Panc1 (cell line): ENCODE measurements at regions not wholly inside any gene's neighbourhood (a gene's known extent, or its start where the extent isn't known, plus 50 kb on each side); places are given as distances from the start of the nearest gene placed in this dataset.

Experiments used
- ATAC-seq: fragments of 200-7000 bp; cut with Tn5 transposase; 2 replicates; pipeline ENCODE4 v1.9.1; 2020; ENCODE audit warnings: mild to moderate bottlenecking, moderate library complexity
- BruUV-seq: library from RNA; stranded (reverse); fragments of 400-500 nt; replicated peaks from 2 replicates; lab custom pipeline; 2021; lab: Mats Ljungman, UMichigan
- CTCF ChIA-PET: fragments of 300-600 bp; sonication (Branson Sonifier 250); formaldehyde crosslinking; loops from one replicate; lab custom pipeline; 2022; ENCODE audit warnings: antibody characterized with exemption; lab: Charles Lee
- POLR2A ChIA-PET: fragments of 300-600 bp; sonication (Branson Sonifier 250); formaldehyde crosslinking; loops from one replicate; lab custom pipeline; 2022; ENCODE audit warnings: antibody characterized with exemption; lab: Charles Lee
- DNase-seq: peaks from one replicate; pipeline ENCODE4 v3.0.0-alpha.2; 2010; ENCODE audit warnings: low read depth, low spot score
- H3K27ac ChIP-seq: 2 replicates; pipeline ENCODE4 v1.5.1; 2011; ENCODE audit warnings: mild to moderate bottlenecking, low read length, inconsistent platforms
- H3K27me3 ChIP-seq: fragments of 200-500 bp; sonication (Bioruptor generic); 2 replicates; pipeline ENCODE4 v1.6.0; 2014; ENCODE audit warnings: low read length, inconsistent platforms; ENCODE audit not compliant: control insufficient read depth, insufficient read depth
- H3K36me3 ChIP-seq: fragments of 200-500 bp; sonication (Bioruptor generic); 2 replicates; pipeline ENCODE4 v1.5.1; 2014; ENCODE audit warnings: inconsistent platforms, mild to moderate bottlenecking, low read length, moderate library complexity; ENCODE audit not compliant: control insufficient read depth, insufficient read depth
- H3K4me1 ChIP-seq: 2 replicates; pipeline ENCODE4 v1.5.1; 2011; ENCODE audit warnings: inconsistent platforms, mild to moderate bottlenecking, low read length, moderate library complexity; ENCODE audit not compliant: control insufficient read depth, insufficient read depth
- H3K4me3 ChIP-seq, 2 experiments: 2 replicates each; pipeline ENCODE4 v1.5.1; 2011 to 2012; ENCODE audit warnings: low read depth in 2 of 2, low read length in 2 of 2, mild to moderate bottlenecking in 2 of 2, inconsistent platforms in 1 of 2, moderate library complexity in 1 of 2
- H3K9me3 ChIP-seq: fragments of 200-500 bp; sonication (Bioruptor generic); 2 replicates; pipeline ENCODE4 v1.5.1; 2014; ENCODE audit warnings: low read depth, mild to moderate bottlenecking, inconsistent platforms, low read length, moderate library complexity; ENCODE audit not compliant: control insufficient read depth, insufficient read depth
- CTCF ChIP-seq: fragments of 450-650 bp; IDR thresholded peaks from 2 replicates; pipeline ENCODE4 v1.5.1; 2017; ENCODE audit warnings: mild to moderate bottlenecking
- POLR2AphosphoS5 ChIP-seq: IDR thresholded peaks from 2 replicates; pipeline ENCODE4 v1.6.1; 2012; ENCODE audit warnings: mild to moderate bottlenecking, low read depth, low read length, moderate library complexity
- REST ChIP-seq, 2 experiments: IDR thresholded peaks; 2 replicates each; pipeline ENCODE4 v1.6.1; 2011 to 2012; ENCODE audit warnings: low read depth in 2 of 2, control low read depth in 1 of 2, low read length in 1 of 2, mild to moderate bottlenecking in 1 of 2, moderate library complexity in 1 of 2; ENCODE audit not compliant: insufficient read depth in 1 of 2
- SIN3A ChIP-seq: IDR thresholded peaks from 2 replicates; pipeline ENCODE4 v1.6.1; 2012; ENCODE audit warnings: low read depth, mild to moderate bottlenecking, low read length, moderate library complexity, borderline replicate concordance; ENCODE audit not compliant: insufficient read depth
- TCF7L2 ChIP-seq: IDR thresholded peaks from 2 replicates; pipeline ENCODE4 v1.6.1; 2011; ENCODE audit warnings: mild to moderate bottlenecking, low read depth, low read length, inconsistent platforms
- in situ Hi-C: cut with HindIII; loops from 2 replicates; pipeline ENCODE4 v1.10.0; 2016; ENCODE audit warnings: low sequenced_read_pairs, low pct_unique_long_range_greater_than_20kb
- intact Hi-C: fragments of 100-400 bp; cut with micrococcal nuclease; formaldehyde crosslinking; loops from one replicate; pipeline ENCODE4 v1.10.0; 2022; ENCODE audit not compliant: unreplicated experiment

GRCh38 chr10:55033061-55033460 lies 232.0 kb upstream of the PCDH15 start:
- ATAC-seq (no peak), DNase-seq (no peak)
- ChIA-PET CTCF (no interaction called here), POLR2A (no interaction called here)
- no TSS peak for BruUV-seq
- Histone ChIP-seq H3K27me3 (no peaks in the 10 kb centered on the region), H3K4me1 (no peaks in the 10 kb centered on the region), H3K27ac (no peak overlapping the region), H3K36me3 (no peaks in the 10 kb centered on the region), H3K4me3 (no peak overlapping the region), H3K9me3 (no peaks in the 10 kb centered on the region; the same call in 1 of the 2 replicates)
- in situ Hi-C loops (no loop called here), intact Hi-C loops (no loop called here)
- TF ChIP-seq CTCF (no peak), REST (IDR thresholded peaks at IDR 0.05; ENCODE audit: insufficient read depth in 1 of 2, low read depth in 2 of 2, low read length in 1 of 2) (no peak), POLR2AphosphoS5 (no peak), SIN3A (no peak), TCF7L2 (no peak)

GRCh38 chr10:55024713-55025112 lies 223.7 kb upstream of the PCDH15 start:
- BruUV-seq = no TSS peak
- POLR2A ChIA-PET = no interaction called here
- CTCF ChIA-PET = no interaction called here
- no peaks in the 10 kb centered on the region for H3K36me3 ChIP-seq
- DNase-seq (no peak), ATAC-seq (no peak)
- in situ Hi-C loops = no loop called here
- no peaks in the 10 kb centered on the region for H3K9me3 ChIP-seq
- no peak overlapping the region for H3K4me3 ChIP-seq
- no peak overlapping the region for H3K27ac ChIP-seq
- no peaks in the 10 kb centered on the region for H3K27me3 ChIP-seq
- no peak for TF ChIP-seq CTCF
- TF ChIP-seq TCF7L2 = no peak
- no peak for TF ChIP-seq POLR2AphosphoS5
- TF ChIP-seq SIN3A = no peak
- intact Hi-C loops = no loop called here
- no peaks in the 10 kb centered on the region for H3K4me1 ChIP-seq

- intact Hi-C loops = no loop called here
- no peaks in the 10 kb centered on the region for H3K9me3 ChIP-seq
- no peak for TF ChIP-seq POLR2AphosphoS5
- no peak for TF ChIP-seq CTCF
- no peak for TF ChIP-seq SIN3A
- no peak for TF ChIP-seq TCF7L2
- TF ChIP-seq REST (IDR thresholded peaks at IDR 0.05; ENCODE audit: insufficient read depth in 1 of 2, low read depth in 2 of 2, low read length in 1 of 2) = no peak
- no peak for ATAC-seq
- H3K27ac ChIP-seq = no peak overlapping the region
- DNase-seq = no peak
- in situ Hi-C loops = no loop called here
- no TSS peak for BruUV-seq
- H3K36me3 ChIP-seq = no peaks in the 10 kb centered on the region
- no peak overlapping the region for H3K4me3 ChIP-seq
- POLR2A ChIA-PET = no interaction called here
- CTCF ChIA-PET = no interaction called here
- no peaks in the 10 kb centered on the region for H3K27me3 ChIP-seq
- H3K4me1 ChIP-seq = no peaks in the 10 kb centered on the region
Measured at GRCh38 chr10:55019439-55019838, 218.4 kb upstream of the PCDH15 start.
